ENCODE measurements at regions not wholly inside any gene's neighbourhood (a gene's known extent, or its start where the extent isn't known, plus 50 kb on each side); places are given as distances from the start of the nearest gene placed in this dataset.

DNA sequence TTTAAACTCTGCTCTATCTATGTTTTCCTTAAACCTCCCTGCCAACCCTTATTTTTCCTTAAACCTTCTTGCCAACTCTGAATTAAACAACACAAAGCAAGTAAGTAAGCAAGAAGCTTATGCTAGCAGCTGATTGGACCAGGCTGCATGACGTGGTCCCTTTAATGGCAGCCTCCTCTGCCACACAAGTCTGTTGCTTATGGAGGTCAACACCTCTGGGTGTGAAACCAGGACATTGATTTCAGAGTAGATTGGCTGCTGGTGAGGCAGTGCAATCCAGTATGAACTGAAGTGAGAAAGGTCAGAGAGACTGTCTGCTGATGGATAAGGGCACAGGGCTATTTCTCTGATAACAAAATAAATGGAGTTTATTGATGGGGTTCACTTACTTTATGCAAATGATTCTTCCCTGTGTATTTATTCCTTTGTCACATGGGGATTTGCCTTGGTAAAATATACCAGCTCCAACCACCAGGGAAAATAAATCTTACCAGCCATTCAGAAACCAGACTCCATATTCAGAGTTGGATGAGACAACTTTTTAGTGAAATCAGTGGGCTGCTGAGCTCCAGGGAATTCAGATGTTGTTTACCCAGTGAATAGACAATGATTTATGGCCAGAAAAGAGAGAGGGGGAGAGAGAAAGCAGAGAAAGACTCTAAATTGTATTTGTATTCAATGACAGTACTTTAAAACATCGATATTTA lies 112.2 kb upstream of the NCKAP5 start:
- no peaks in the 10 kb centered on the region for H3K9me3 Mint-ChIP-seq
- no peaks in the 10 kb centered on the region for H3K36me3 Mint-ChIP-seq (ENCODE audit: low read depth)
- H3K4me1 Mint-ChIP-seq (ENCODE audit: low read depth), result no peaks in the 10 kb centered on the region
- no peaks in the 10 kb centered on the region for H3K27me3 Mint-ChIP-seq
- H3K27ac Mint-ChIP-seq, result no peak overlapping the region
- no peak overlapping the region for H3K4me3 Mint-ChIP-seq

DNA sequence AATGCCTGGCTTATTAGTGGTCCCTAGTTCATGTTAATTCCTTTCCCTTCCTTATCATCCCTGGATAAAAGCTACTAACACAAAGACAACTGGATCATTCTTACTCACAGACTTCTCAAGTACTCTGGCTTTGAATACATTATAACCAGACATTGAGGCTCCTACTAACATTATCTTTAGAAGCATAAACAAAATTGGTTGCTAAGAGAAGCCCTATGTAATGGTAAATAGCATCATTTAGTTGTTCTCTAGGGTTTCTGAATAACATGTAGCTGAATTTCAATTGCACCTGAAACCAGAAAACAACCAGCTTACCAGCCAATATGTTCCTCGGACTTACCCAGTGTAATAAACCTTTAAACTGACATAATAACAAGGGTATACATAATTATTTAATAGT lies 114.1 kb upstream of the NCKAP5 start:
- Mint-ChIP-seq H3K9me3 (no peaks in the 10 kb centered on the region), H3K27me3 (no peaks in the 10 kb centered on the region), H3K4me3 (no peak overlapping the region), H3K4me1 (ENCODE audit: low read depth) (no peaks in the 10 kb centered on the region), H3K36me3 (ENCODE audit: low read depth) (no peaks in the 10 kb centered on the region), H3K27ac (no peak overlapping the region)

DNA sequence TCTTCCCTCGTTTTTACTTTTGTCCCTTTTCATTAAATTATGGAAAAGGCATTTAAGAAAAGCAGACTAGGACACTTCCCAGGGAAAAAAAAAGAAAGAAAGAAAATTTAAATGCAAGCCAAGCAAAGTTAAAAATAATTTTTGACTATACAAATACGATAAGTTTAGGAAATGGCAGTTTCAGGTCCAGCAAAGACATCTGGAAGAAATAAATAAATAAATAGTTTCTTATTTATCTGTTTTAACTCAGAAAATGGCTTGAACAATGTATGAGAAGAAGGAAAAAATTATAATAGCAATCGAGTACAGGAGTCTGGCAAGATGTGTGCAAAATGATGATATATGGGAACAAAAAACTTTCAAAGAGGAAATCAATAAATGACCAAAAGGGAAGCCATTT lies 114.6 kb upstream of the NCKAP5 start:
- no peaks in the 10 kb centered on the region for H3K27me3 Mint-ChIP-seq
- no peak overlapping the region for H3K4me3 Mint-ChIP-seq
- no peaks in the 10 kb centered on the region for H3K36me3 Mint-ChIP-seq (ENCODE audit: low read depth)
- H3K4me1 Mint-ChIP-seq (ENCODE audit: low read depth), result no peaks in the 10 kb centered on the region
- H3K9me3 Mint-ChIP-seq, result no peaks in the 10 kb centered on the region
- H3K27ac Mint-ChIP-seq, result no peak overlapping the region

DNA sequence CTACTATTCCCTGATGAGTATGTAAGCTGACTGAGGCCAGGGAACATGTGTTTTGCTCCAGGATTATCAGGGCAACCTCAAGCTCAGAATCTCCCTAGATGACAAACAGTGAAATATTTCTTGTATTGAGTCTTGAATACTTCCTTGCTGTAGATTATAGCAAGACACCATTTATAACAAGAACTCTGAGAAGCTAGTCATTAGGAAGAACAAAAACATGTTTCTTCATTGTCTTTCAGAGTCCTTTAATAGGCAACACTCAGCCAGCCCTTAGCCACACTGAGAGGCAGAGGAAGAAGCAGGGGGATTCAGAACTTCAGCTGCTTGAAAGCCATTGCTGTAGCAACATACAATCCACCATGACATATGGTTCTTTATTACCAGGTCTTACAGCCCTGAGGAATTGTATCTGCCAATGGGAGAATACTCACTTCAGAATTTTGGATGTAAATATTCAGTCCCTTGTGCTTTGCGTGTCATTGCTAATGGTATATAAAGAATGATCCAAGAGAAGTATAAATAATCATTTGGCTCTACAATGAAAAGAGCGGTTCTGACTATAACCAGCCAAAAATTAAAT lies 117.5 kb upstream of the NCKAP5 start:
- Mint-ChIP-seq H3K9me3 (no peaks in the 10 kb centered on the region), H3K4me3 (no peak overlapping the region), H3K4me1 (ENCODE audit: low read depth) (no peaks in the 10 kb centered on the region), H3K27me3 (no peaks in the 10 kb centered on the region), H3K36me3 (ENCODE audit: low read depth) (no peaks in the 10 kb centered on the region), H3K27ac (no peak overlapping the region)

DNA sequence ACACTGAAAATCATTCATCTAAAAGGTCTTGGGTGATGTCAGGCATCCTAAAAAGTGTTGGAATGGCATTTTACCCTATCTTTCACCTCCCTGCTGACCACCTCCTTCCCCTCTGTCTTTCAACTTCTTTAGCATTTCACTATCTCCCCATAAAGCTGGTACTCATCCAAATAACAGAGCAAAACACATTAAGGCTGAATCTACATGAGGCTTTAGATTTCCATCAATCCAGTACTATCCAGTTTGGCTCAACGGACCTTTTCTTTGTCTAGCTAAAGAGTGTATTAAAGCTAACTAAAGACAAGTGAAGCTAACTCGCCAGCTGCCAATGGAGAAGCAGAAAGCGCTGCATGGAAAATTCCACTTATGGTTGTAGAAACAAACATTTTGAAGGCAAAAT lies 122.5 kb upstream of the NCKAP5 start:
- Mint-ChIP-seq H3K27me3 (no peaks in the 10 kb centered on the region), H3K36me3 (ENCODE audit: low read depth) (no peaks in the 10 kb centered on the region), H3K27ac (no peak overlapping the region), H3K4me1 (ENCODE audit: low read depth) (no peaks in the 10 kb centered on the region), H3K9me3 (peaks cover 4% of the 10 kb centered on the region), H3K4me3 (no peak overlapping the region)

DNA sequence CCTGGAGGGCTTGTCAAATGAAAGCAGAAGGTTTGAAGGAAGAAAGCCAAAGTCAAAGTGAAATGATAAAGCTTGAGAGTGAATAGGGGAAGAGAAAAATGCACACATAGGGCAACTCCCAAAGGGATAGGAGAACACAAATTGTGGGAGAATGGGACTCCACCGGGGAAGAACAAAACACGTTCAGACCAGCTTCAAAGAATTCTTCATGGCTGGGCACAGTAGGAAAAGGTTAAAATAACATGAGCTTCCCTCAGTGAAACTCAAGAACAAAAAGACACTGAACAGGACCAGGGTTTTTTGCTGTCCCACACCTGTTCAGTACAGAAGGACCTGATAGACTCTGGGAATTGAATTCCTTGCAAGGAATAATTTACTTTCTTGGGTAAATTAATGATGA lies 123.1 kb upstream of the NCKAP5 start:
- Mint-ChIP-seq H3K4me1 (ENCODE audit: low read depth) (no peaks in the 10 kb centered on the region), H3K27me3 (no peaks in the 10 kb centered on the region), H3K4me3 (no peak overlapping the region), H3K27ac (no peak overlapping the region), H3K36me3 (ENCODE audit: low read depth) (no peaks in the 10 kb centered on the region), H3K9me3 (peaks cover 4% of the 10 kb centered on the region)

DNA sequence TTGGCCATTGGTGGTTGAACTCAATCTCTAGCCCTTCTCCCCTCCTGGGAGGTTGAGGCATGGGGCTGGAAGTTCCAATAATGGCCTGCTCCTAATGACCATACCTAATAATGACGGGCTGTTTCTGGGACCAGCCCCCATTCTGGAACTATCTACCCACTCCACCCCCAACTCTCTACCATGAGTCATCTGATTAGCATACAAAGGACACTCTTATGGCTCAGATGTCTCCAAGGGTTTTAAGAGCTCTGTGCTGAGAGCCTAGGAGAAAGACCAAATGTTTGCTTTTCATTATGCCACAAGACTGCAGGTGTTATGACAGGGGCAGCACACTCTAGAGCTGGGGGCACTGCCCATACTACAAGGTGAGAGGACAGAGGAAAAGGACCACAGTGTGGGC lies 137.0 kb upstream of the NCKAP5 start:
- no peaks in the 10 kb centered on the region for H3K4me1 Mint-ChIP-seq (ENCODE audit: low read depth)
- H3K9me3 Mint-ChIP-seq, result peaks cover 11% of the 10 kb centered on the region
- H3K36me3 Mint-ChIP-seq (ENCODE audit: low read depth), result no peaks in the 10 kb centered on the region
- H3K27ac Mint-ChIP-seq, result no peak overlapping the region
- no peak overlapping the region for H3K4me3 Mint-ChIP-seq
- H3K27me3 Mint-ChIP-seq, result peaks cover 4% of the 10 kb centered on the region

DNA sequence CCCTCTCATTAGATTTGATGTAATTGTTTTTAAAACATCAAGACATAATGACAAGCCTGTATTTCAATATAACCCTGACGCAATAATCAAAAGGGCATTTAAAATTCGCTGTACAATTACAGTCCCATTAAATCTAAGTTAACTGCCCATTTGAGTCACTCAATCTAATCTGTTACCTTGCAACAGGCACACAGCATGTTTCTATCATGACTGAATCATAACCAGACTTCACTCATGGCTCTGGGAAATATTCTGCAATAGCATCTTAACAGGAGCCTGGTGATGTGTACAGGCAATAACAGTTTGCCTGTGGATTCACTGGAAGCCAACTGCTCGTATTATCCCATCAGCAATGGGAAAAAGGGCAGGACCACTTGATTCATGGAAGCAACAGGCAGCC lies 142.3 kb upstream of the NCKAP5 start:
- Mint-ChIP-seq H3K27ac (no peak overlapping the region), H3K36me3 (ENCODE audit: low read depth) (no peaks in the 10 kb centered on the region), H3K4me1 (ENCODE audit: low read depth) (no peaks in the 10 kb centered on the region), H3K4me3 (no peak overlapping the region), H3K27me3 (peaks cover 4% of the 10 kb centered on the region), H3K9me3 (peaks cover 11% of the 10 kb centered on the region)

DNA sequence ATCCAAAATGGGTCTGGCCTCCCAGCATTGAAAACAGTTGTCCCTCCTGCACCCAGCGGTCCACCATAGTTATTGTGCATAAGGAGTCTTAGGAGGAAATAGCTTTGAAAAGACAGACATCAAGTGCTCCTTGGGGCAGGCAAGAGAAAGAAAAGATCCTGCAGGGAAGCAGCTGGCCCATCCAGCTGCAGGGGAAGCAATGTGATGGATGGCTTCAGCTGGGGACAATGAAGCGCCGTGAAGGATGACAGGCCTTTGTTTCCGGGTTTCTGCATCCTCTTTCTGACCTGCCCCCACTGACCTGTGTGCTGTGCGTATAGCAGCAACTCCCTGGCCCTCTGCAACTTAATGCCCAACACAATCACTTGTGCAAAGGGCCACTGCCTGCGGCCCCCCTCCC lies 142.9 kb upstream of the NCKAP5 start:
- peaks cover 4% of the 10 kb centered on the region for H3K27me3 Mint-ChIP-seq
- no peak overlapping the region for H3K4me3 Mint-ChIP-seq
- H3K4me1 Mint-ChIP-seq (ENCODE audit: low read depth), result no peaks in the 10 kb centered on the region
- H3K36me3 Mint-ChIP-seq (ENCODE audit: low read depth), result no peaks in the 10 kb centered on the region
- H3K27ac Mint-ChIP-seq, result no peak overlapping the region
- H3K9me3 Mint-ChIP-seq, result peaks cover 11% of the 10 kb centered on the region

DNA sequence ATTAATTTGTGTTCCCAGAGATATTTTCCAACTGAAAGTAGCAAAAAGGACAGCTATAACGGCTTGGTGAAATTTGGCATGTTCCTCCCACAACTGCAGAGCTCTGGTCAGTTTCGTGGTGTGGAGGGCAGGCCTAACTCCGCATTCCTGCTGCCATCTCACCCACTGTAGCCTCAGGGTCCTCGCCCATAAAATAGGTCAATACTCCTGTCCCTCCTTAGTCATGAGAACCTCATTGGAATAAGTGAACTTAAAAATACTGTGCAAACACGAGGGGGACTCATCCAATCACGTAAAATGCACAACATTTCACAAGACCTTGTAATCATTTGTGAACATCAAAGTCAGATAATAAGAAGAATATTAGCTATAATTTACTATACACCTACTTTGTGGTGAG lies 143.5 kb upstream of the NCKAP5 start:
- H3K27ac Mint-ChIP-seq, result no peak overlapping the region
- no peak overlapping the region for H3K4me3 Mint-ChIP-seq
- peaks cover 4% of the 10 kb centered on the region for H3K27me3 Mint-ChIP-seq
- no peaks in the 10 kb centered on the region for H3K36me3 Mint-ChIP-seq (ENCODE audit: low read depth)
- H3K9me3 Mint-ChIP-seq, result peaks cover 9% of the 10 kb centered on the region
- no peaks in the 10 kb centered on the region for H3K4me1 Mint-ChIP-seq (ENCODE audit: low read depth)

DNA sequence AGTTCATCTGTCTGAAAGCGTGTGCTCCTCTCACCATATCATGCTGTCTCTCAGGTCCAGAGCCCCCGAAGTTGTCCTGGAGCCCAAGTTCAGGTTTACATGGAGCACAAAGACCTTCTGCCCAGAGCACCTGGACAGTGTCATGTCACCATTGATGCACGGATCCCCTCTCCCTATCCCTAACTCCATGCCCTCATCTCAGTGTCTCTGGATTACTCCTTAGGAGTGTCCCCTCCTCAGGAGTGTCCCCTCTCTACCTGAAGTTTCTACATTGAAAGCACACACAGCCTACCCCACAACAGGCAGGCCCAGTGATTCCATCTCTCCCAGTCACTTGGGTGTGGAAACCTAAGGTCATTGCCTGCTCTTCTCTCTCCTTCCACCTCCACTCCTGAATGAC lies 144.1 kb upstream of the NCKAP5 start:
- H3K27me3 Mint-ChIP-seq, result peaks cover 4% of the 10 kb centered on the region
- H3K4me1 Mint-ChIP-seq (ENCODE audit: low read depth), result no peaks in the 10 kb centered on the region
- H3K9me3 Mint-ChIP-seq, result peaks cover 8% of the 10 kb centered on the region
- H3K27ac Mint-ChIP-seq, result no peak overlapping the region
- H3K4me3 Mint-ChIP-seq, result no peak overlapping the region
- no peaks in the 10 kb centered on the region for H3K36me3 Mint-ChIP-seq (ENCODE audit: low read depth)

DNA sequence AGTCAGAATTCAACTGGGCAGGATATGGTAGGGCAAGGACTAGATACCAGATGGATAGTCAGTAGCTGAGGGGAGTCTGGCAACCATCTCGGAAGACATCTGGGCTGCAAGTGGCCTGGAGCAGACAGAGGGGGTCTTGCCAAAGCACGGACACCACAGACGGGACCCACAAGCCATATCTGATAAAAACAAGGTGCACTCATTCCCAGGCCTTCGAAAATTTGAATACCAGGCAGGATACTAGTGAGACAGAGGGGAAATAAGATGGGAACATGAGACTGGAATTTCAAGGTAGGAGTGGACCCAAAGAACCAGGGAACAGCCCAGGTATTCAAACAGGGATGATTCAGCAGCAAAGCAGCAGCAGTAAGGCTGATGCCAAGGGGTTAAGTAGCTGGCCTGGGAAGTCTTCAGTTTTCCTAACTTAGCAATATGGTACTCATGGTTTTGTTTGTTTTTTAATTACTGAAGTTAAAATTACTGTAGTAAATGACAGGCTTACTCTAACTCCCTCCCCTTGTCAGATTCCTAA lies 144.9 kb upstream of the NCKAP5 start:
- Mint-ChIP-seq H3K36me3 (ENCODE audit: low read depth) (no peaks in the 10 kb centered on the region), H3K27ac (no peak overlapping the region), H3K4me3 (no peak overlapping the region)

DNA sequence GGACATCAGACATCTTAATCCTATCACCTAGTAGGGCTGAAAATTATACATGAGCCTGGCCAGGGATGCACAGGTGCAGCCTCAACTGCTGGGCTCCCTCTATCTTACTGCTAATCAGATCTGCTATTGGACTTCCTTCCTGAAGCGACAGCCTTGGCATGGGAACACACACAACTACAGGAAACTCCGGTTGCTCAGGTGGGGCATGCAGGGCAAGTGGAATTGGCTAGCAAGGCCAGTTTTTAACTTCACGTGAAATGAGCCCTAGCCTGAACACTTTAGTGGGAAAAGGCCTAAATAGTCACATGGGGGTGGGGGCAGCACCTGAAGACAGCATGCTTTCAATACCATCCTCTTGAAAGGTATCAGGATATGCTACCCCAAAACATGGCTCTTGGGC lies 147.9 kb upstream of the NCKAP5 start:
- no peaks in the 10 kb centered on the region for H3K9me3 Mint-ChIP-seq
- H3K4me1 Mint-ChIP-seq (ENCODE audit: low read depth), result no peaks in the 10 kb centered on the region
- no peak overlapping the region for H3K27ac Mint-ChIP-seq
- peaks cover 4% of the 10 kb centered on the region for H3K27me3 Mint-ChIP-seq
- H3K4me3 Mint-ChIP-seq, result no peak overlapping the region
- H3K36me3 Mint-ChIP-seq (ENCODE audit: low read depth), result no peaks in the 10 kb centered on the region

More for the DNA sequence above, 144.9 kb upstream of the NCKAP5 start:
- Mint-ChIP-seq H3K27me3 (peaks cover 4% of the 10 kb centered on the region), H3K9me3 (peaks cover 8% of the 10 kb centered on the region), H3K4me1 (ENCODE audit: low read depth) (no peaks in the 10 kb centered on the region)

DNA sequence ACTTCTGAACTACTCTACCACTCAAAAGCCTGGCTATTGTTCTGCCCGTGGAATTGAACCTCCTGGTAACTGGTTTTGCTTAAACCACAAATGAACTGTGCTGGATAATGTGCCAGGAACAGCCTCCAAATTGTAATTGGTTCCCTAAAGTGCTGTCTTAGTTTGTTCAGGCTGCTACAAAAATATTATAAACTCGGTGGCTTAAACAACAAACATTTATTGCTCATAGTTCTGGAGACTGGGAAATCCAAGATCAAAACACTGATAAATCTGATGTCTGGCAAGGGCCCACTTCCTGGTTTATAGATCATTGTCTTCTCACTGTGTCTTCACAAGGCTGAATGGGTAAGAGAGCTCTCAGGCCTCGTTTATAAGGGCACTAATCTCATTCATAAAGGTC lies 149.2 kb upstream of the NCKAP5 start:
- no peak overlapping the region for H3K4me3 Mint-ChIP-seq
- no peaks in the 10 kb centered on the region for H3K9me3 Mint-ChIP-seq
- no peaks in the 10 kb centered on the region for H3K4me1 Mint-ChIP-seq (ENCODE audit: low read depth)
- peaks cover 4% of the 10 kb centered on the region for H3K27me3 Mint-ChIP-seq
- H3K27ac Mint-ChIP-seq, result no peak overlapping the region
- H3K36me3 Mint-ChIP-seq (ENCODE audit: low read depth), result no peaks in the 10 kb centered on the region

DNA sequence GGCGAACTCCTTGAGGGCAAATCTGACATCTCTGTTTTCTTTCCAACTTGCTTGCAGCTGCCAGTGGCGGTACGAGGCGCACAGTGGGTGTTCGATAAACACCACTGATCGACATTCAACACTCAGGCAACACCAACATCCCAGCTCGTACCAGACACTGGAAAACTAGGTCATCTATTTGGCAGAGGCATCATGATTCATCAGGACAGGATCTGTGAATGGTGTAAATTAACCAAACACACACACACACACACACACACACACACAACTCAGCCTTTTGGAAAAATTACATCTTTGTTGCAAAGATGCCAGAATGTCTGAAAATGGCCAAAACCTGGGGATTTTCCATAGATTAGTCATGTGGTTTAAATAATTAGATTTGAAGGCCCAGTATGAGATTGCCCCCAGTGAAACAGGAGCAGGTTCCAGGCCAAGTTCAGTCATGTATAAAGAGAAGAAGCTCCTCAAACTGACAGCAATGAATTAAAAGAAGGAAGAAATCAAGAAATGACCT lies 150.5 kb upstream of the NCKAP5 start:
- Mint-ChIP-seq H3K4me3 (no peak overlapping the region), H3K4me1 (ENCODE audit: low read depth) (no peaks in the 10 kb centered on the region), H3K36me3 (ENCODE audit: low read depth) (no peaks in the 10 kb centered on the region), H3K27me3 (peaks cover 4% of the 10 kb centered on the region), H3K9me3 (peaks cover 4% of the 10 kb centered on the region), H3K27ac (no peak overlapping the region)

DNA sequence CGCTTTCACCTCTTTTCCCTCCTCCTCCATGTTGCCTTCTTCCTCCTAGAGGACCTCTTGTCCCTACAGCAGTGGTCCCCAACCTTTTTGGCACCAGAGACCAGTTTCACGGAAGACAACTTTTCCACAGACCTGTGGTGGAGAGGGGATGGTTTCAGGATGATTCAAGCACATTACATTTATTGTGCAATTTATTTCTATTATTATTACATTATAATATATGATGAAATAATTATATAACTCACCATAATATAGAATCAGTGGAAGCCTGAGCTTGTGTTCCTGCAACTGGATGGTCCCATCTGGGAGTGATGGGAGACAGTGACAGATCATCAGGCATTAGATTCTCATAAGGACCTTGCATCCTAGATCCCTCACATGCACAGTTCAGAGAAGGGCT lies 152.2 kb upstream of the NCKAP5 start:
- no peak overlapping the region for H3K27ac Mint-ChIP-seq
- H3K36me3 Mint-ChIP-seq (ENCODE audit: low read depth), result no peaks in the 10 kb centered on the region
- H3K4me3 Mint-ChIP-seq, result no peak overlapping the region
- peaks cover 8% of the 10 kb centered on the region for H3K9me3 Mint-ChIP-seq
- H3K27me3 Mint-ChIP-seq, result peaks cover 4% of the 10 kb centered on the region
- H3K4me1 Mint-ChIP-seq (ENCODE audit: low read depth), result no peaks in the 10 kb centered on the region
